ENCODE measurements at regions not wholly inside any gene's neighbourhood (a gene's known extent, or its start where the extent isn't known, plus 50 kb on each side); places are given as distances from the start of the nearest gene placed in this dataset.

DNA sequence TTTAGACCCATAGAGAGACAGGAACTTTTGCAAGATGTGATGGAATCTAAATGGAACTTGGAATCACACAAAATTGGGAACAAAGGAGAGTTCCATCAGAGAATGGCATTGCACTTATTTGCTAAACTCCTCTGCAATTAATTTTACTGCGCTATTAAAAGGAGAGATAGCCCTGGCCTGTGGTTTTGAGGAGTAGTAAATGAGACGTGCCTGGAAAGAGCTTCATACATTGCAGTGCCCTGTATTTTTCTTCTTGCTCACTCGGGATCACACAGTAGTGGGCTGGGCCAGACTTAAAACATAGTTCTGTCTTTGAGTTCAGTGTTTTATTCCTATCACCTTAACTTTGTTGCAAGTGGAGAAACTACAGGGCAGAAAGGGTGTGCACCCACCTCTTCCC is 94.4 kb upstream of the SLC27A6 start:
- no peak for TF ChIP-seq SNAI2 (CRISPR knock-in tag; IDR thresholded peaks at IDR 0.05)
- TF ChIP-seq CSDC2 (CRISPR knock-in tag; IDR thresholded peaks at IDR 0.05), result no peak
- TF ChIP-seq, protein P1, sequence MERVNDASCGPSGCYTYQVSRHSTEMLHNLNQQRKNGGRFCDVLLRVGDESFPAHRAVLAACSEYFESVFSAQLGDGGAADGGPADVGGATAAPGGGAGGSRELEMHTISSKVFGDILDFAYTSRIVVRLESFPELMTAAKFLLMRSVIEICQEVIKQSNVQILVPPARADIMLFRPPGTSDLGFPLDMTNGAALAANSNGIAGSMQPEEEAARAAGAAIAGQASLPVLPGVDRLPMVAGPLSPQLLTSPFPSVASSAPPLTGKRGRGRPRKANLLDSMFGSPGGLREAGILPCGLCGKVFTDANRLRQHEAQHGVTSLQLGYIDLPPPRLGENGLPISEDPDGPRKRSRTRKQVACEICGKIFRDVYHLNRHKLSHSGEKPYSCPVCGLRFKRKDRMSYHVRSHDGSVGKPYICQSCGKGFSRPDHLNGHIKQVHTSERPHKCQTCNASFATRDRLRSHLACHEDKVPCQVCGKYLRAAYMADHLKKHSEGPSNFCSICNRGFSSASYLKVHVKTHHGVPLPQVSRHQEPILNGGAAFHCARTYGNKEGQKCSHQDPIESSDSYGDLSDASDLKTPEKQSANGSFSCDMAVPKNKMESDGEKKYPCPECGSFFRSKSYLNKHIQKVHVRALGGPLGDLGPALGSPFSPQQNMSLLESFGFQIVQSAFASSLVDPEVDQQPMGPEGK (CRISPR knock-in tag; IDR thresholded peaks at IDR 0.05; ENCODE audit: borderline replicate concordance), result no peak
- TF ChIP-seq TCF4 (CRISPR knock-in tag; IDR thresholded peaks at IDR 0.05; ENCODE audit: borderline replicate concordance), result no peak
- TF ChIP-seq ZNF8 (CRISPR knock-in tag; IDR thresholded peaks at IDR 0.05), result no peak
- no peak for TF ChIP-seq ESRRG (CRISPR knock-in tag; IDR thresholded peaks at IDR 0.05)
- no peak for TF ChIP-seq BACH2 (CRISPR knock-in tag; IDR thresholded peaks at IDR 0.05; ENCODE audit: borderline replicate concordance)
- no peak for TF ChIP-seq ZNF70 (CRISPR knock-in tag; IDR thresholded peaks at IDR 0.05)
- TF ChIP-seq, protein P2, sequence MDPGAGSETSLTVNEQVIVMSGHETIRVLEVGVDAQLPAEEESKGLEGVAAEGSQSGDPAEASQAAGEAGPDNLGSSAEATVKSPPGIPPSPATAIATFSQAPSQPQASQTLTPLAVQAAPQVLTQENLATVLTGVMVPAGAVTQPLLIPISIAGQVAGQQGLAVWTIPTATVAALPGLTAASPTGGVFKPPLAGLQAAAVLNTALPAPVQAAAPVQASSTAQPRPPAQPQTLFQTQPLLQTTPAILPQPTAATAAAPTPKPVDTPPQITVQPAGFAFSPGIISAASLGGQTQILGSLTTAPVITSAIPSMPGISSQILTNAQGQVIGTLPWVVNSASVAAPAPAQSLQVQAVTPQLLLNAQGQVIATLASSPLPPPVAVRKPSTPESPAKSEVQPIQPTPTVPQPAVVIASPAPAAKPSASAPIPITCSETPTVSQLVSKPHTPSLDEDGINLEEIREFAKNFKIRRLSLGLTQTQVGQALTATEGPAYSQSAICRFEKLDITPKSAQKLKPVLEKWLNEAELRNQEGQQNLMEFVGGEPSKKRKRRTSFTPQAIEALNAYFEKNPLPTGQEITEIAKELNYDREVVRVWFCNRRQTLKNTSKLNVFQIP (CRISPR knock-in tag; IDR thresholded peaks at IDR 0.05; ENCODE audit: borderline replicate concordance, low read depth), result no peak
- no peak for TF ChIP-seq ARNTL (CRISPR knock-in tag; IDR thresholded peaks at IDR 0.05; ENCODE audit: borderline replicate concordance, low read depth)
- no peak for TF ChIP-seq PPARA (CRISPR knock-in tag; IDR thresholded peaks at IDR 0.05; ENCODE audit: borderline replicate concordance)
- TF ChIP-seq ZFP3 (CRISPR knock-in tag; IDR thresholded peaks at IDR 0.05), result no peak

All from SK-N-SH treated with all-trans-retinoic acid at 6 μM for 48 hours (cell line).